ENCODE measurements at regions not wholly inside any gene's neighbourhood (a gene's known extent, or its start where the extent isn't known, plus 50 kb on each side); places are given as distances from the start of the nearest gene placed in this dataset.

DNA sequence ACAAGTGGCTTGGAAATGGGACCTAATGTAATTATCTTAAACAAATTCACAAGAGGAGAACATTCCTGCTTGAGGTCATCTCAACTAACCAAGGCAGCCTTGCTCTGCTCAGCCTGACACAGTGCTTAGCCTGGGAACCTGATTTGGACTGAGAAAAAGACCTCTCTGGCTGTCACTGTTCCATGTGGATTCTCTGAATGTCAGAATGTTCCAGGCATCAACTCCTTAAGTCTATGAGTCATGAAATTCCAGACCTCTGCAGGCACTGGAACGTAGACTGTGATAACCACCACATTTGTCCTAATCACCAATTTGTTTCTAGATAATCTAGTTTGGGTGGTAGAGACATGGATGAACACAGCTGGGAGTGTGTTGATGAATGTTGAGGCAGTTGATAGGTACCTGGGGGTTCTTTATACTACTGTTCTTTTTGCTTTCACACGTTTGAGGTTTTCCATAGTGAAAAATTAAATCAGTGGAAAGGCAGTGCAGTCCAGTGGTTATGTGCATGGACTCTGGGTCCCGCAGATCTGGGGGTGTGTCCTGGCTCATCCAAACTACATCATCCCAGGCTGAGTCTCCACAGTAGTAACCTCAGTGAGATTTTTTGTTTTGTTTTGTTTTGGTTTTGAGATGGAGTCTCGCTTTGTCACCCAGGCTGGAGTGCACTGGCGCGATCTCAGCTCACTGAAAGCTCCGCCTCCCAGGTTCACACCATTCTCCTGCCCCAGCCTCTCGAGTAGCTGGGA is 269.6 kb downstream of the MN1 start:
- in situ Hi-C loops (cut with HindIII; ENCODE audit: low sequenced_read_pairs), result no loop called here

DNA sequence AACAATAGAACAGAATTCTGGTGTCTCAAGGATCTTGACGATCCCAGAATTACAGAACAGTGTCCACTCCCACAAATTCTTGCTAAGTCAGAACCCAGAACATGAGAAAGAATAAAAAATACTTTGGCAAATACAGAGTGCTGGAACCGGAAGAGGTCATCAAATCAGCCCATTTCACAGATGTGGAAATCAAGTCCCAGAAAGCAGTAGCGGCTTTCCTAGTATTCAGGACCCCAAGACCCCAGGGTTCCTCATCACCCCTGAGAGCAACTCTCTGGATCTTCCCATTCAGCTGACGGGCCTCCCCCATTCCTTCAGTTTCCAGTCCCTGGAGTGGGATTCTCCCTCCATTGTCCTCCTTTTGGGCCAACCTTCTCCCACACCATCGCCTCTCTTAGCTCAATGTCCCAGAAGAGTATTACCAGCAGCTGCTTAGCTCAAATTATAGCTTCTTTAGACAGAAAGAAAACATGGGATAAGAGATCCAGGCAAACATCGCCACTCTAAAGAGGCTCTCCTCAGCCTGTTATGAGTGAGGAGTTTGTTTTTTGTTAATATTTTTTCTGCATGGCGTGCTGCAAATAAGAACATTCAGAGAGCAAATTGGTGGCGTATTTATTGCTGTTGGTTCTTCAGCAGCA is 268.3 kb downstream of the MN1 start:
- in situ Hi-C loops (cut with HindIII; ENCODE audit: low sequenced_read_pairs), result no loop called here

DNA sequence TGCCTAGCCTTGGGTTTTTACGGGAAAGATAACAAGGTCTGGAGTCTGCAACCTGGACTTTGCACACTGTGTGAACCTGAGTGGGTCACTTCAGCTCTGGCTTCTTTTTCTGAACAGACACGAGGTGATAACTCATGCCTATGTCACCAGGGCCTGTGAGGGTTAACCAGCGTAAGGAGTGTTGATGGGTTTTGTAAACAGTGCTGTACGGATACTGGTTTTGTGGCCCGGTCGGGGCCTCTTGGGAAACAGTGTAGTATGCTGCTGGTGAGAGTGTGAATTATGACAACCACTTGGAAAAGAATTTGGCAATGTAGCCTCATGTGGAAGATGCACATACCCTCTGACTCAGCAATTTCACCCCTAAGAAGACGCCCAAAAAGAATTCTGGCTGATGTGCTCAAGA is 266.8 kb downstream of the MN1 start:
- in situ Hi-C loops (cut with HindIII; ENCODE audit: low sequenced_read_pairs), result no loop called here

DNA sequence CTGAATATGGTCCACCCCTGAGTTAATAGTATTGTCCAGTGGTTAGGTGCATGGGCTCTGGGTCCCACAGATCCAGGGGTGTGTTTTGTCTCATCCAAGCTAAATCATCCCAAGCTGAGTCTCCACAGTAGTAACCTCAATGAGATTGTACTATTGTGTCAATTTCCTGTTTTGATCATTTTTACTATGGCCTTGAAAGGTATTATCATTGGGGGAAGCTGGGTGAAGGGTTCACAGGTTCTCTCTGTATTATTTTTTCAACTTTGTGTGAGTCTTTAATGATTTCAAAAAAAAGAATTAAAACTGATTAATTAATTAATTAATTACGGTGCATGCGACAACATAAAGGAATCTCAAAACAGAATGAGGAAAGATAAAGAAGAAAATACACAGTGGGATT is 266.1 kb downstream of the MN1 start:
- in situ Hi-C loops (cut with HindIII; ENCODE audit: low sequenced_read_pairs), result no loop called here

DNA sequence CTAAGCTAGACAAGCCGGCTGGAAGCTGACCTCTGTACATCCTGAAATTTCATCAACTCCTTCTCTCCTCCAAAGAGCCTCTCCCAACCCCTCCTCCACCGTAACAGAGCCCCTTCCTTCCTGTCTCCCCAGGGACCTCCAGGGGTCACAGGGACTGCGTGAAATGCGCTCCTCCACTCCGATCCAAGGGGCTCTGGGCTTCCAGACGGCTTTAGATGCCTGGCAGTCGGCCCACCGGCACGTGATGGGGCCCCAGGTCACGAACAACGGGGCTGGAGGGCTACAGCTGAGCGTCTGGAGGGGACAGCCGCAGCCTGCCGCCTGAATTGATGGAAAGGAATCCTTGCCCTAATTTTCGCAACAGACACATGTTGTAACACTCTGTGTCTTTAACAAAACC is 264.1 kb downstream of the MN1 start:
- in situ Hi-C loops (cut with HindIII; ENCODE audit: low sequenced_read_pairs), result no loop called here

DNA sequence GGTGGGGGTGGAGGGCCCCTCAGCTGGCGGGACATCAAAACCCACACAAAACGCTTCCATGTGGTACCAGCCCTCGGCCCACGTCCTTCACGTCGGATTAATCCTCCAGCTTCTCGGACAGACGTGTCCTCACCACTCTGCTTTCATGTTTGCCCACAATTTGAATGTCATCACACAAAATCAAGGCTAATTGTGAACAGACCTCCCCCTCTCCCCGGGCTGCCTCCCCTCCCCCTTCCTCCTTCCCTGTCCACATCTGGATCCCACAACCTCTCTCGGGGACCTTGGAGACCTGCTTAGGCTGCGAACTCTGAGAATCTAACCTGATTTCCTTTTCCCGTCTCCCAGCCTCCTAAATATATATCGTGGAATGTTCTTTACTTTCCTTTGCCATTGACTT is 262.9 kb downstream of the MN1 start:
- in situ Hi-C loops (cut with HindIII; ENCODE audit: low sequenced_read_pairs), result no loop called here

DNA sequence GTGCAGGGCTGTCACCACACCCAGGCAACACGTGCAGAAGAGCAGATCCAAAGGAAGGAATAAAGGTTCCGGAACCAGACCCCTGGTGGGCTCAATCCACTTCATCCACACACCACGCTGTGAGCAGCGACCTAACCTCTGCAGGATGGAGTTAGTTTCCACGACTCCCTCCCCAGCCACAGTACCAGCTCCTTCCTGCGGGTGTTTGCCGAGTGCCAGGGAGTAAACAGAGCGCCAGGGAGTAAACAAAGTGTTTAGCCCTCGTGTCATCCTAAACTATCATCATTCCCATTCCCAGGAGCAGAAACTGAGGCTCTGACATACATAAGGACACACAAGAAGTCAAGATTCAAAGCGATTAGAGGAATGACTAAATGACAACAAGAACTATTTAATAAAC is 261.3 kb downstream of the MN1 start:
- in situ Hi-C loops (cut with HindIII; ENCODE audit: low sequenced_read_pairs), result no loop called here

DNA sequence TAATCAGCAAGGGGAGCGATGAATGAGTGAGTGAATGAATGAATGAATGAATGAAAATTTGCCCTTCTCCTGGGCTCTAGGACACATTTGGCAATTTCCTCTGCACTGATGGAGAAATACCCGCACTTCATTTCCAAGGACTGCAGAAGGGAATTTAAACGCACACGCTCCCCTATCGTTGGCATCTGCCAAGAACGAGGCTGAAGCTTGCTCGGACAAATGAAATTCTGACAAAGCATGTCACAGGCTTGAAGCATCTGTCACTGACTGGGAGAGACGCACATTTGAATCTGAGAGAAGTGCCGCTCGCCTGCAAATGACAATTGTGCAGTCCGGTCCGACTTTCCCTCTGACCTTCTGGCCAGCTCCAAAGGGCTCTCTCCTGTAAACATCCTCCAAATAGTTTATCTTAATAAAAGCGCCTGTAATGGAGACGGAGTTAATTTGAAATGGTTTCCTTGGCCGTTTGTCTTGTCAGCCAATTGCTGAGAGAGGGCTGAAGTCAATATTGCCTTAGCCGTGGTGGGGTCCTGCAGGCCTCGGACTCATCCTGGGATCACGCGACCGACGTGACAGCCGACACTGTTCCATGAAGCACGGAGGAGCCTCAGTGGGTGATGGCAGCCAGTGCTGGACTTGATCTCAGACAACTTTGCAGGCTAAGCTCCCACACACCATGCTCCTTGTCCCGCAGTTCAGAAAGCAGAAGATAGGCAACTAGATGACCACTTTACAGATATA is 260.7 kb downstream of the MN1 start:
- in situ Hi-C loops (cut with HindIII; ENCODE audit: low sequenced_read_pairs), result no loop called here

DNA sequence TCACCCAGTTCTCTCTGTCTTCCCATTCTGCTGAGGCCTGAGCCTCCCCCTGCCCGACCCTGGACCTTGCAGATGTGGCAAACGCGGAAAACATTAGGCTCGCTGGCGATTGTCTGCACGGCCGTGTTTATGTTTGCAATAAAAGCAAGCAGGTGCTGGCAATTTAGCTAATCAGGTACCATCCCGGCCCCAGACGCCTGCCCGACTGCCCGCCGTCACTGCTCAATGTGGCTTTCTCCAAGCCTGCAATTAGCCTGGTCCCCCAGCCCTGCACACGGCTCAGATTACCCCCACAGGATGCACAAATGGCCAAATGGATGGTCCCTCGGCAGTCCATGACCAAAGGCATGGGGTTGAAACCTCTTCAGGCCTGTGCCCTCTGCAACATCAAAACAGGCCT is 259.7 kb downstream of the MN1 start:
- in situ Hi-C loops (cut with HindIII; ENCODE audit: low sequenced_read_pairs), result no loop called here

DNA sequence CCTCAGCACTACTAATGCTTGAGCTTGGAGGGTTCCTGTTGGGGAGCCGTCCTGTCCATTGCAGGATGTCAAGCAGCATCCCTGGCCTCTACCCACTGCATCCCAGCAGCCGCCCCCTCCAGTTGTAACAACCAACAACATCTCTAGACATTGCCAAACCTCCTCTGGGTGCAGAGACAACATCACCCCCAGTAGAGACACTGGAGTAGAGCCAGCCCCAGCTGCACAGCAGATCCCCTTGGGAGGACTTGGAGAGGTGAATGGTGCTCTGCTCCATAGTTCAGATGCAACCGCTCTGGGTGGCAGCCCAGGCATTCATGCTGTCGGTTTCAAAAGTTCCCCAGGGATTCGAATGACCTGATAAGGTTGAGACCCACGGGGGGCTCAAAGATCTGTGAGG is 259.0 kb downstream of the MN1 start:
- in situ Hi-C loops (cut with HindIII; ENCODE audit: low sequenced_read_pairs), result no loop called here

DNA sequence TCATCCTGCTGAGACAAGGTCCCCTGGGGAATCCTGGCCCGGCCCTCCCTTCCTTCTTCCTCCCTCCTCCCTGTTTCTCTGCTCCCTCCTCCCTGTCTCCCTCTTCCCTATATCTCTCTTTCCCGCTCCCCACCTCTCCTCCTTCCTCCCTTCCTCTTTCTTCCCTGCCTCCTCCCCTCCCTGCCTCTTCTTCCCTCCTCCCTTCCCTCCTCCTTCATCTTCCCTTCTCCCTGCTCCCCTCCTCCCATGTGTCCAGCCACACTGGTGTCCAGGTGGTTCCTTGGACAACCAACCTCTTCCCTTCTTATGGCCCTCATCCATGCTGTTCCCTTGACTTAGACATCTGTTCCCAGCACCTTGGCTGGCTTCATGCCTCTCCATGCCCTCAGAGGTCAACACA is 258.1 kb downstream of the MN1 start:
- in situ Hi-C loops (cut with HindIII; ENCODE audit: low sequenced_read_pairs), result no loop called here

DNA sequence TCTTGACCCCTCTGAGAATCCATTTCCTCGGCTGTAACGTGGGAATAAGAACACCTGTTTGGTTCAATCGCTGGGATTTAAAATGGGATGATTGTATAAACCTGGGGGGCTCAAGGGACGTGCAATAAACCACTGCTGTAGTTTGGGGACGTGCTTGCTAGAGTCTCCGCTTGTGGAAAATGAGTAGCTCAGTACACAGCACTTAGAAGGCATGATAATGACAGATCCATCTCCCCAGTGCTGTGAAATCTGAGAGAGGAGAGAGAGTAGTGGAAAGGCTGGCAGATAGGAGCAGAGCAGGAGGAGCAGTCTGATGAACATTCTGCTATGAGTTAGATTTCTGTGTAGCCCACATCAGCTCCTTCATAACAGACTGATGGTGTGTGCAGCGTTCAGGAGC is 256.5 kb downstream of the MN1 start:
- in situ Hi-C loops (cut with HindIII; ENCODE audit: low sequenced_read_pairs), result no loop called here

DNA sequence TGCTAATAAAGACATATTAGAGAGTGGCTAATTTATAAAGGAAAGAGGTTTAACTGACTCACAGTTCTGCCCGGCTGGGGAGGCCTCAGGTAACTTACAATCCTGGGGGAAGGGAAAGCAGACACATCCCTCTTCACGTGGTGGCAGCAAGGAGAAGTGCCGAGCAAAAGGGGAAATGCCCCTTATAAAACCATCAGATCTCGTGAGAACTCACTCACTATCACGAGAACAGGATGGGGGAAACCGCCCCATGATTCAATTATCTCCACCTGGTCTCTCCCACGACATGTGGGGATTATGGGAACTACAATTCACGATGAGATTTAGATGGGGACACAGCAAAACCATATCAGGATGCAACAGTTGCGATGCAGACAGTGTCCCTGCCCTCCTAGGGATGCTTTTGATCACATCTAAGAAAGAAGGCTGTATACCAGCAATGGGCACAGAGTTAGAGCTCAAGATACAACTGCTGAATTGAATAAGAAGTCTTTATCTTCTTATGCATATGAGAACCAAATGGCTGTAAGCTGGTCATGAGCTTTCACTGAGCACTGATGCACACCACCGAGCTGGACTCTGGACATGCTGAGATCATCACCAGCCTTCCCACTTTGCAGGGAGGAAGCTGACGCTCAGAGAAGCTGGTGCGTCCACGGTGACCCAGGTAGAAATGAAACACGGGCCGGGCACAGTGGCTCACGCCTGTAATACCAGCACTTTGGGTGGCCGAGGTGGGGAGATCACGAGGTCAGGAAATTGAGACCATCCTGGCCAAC is 255.2 kb downstream of the MN1 start:
- in situ Hi-C loops (cut with HindIII; ENCODE audit: low sequenced_read_pairs), result no loop called here

DNA sequence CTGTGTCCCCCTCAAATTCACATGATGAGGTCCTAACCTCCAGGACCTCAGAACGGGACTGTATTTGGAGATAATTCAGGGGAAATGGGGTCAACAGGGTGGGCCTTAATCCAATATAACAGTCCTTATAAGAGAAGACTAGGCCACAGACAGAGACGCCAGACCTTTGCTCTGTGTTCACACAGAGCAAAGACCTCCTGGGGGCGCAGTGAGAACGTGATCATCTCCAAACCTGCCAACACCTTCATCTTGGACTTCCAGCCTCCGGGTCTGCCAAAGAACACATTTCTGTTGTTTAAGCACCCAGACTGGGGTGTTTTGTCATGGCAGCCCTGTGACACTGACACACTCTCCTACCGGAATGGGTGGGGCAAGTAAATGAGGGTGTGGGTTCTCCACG is 250.2 kb downstream of the MN1 start:
- in situ Hi-C loops (cut with HindIII; ENCODE audit: low sequenced_read_pairs), result no loop called here

DNA sequence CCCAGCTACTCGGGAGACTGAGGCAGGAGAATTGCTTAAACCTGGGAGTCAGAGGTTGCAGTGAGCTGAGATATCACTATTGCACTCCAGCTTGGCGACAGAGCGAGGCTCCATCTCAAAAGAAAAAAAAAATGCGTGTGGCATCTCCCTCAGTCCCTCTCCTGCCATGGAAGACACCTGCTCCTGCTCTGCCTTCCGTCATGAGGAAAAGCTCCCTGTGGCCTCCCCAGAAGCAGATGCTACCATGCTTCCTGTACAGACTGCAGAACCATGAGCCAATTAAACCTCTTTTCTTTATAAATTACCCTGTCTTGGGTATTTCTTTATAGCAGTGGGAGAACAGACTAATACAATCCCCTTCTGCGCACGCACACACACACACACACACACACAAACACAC is 249.4 kb downstream of the MN1 start:
- in situ Hi-C loops (cut with HindIII; ENCODE audit: low sequenced_read_pairs), result no loop called here

DNA sequence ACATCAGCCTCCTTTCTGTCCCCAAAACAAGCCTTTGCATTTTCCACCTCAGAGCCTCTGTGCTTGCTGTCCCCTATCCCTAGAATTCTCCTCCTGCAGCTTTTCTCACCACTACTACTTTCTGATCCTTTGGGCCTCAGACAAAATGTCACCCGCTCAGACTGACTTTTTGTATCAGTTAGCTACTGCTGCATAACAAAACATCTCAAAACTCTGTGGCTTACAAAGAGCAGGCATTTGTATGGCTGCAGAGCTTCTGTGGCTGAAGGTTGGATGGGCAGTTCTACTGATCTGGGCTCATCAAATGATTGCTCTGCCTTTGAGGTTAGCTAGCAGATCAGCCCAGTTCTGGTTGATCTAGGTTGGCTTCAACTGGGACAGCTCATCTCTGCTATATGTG is 248.7 kb downstream of the MN1 start:
- in situ Hi-C loops (cut with HindIII; ENCODE audit: low sequenced_read_pairs), result no loop called here

DNA sequence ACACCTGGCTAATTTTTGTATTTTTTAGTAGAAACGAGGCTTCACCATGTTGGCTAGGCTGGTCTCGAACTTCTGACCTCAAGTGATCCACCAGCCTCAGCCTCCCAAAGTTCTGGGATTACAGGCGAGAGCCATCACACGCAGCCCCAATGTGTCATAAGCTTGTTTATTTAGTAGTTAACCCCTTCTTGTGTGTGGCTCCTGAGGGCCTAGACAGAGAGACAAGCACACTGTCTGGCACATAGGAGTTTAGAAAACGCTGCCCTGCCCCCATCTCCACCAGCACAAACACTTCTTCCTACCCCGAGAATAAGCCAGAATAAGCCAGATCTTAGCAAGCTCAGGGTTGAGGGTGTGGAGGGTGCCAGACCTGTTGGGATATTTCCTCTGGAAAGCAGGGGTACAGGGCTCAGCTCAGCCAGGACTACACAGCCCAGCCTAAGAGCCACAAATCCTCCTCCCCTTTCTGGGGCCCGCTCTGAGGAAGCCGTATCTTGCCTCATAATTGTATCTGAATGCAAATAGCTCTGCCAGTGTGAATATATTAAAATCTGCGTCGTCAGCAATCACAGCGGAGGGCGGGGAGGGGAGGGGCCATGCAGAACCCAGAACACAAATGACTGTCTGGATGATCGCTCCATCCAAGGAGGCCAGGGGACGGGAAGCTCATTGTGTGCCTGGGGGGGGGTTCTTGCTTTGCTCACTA is 247.3 kb downstream of the MN1 start:
- in situ Hi-C loops (cut with HindIII; ENCODE audit: low sequenced_read_pairs), result no loop called here

DNA sequence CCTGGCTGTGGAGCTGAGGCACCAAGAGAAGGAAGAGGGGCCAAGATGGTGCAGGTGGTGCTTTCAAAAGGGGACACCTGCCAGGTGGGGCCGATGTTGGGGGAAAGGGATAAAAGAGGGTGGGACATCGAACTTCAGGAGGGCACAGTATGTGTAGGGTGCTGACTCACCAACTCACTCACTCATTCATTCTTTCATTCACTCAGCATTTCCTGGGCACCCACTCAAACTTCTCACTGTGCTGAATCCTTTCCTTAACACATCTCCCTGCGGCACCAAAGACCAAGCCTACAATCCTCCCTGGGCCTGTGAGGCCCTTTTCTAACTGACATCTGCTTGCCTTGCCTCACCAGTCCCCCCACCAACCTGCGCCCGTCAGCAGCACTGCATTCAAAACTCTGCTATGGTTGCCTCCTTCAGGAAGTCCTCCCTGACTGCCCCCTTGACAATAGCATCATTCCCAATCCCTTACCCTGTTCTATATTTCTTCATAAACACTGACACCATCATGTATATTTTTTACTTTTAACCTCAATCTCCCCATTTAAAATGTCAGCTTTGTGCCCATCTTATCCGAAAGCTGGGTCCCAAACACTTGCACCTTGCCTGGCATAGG is 246.6 kb downstream of the MN1 start:
- in situ Hi-C loops (cut with HindIII; ENCODE audit: low sequenced_read_pairs), result no loop called here

DNA sequence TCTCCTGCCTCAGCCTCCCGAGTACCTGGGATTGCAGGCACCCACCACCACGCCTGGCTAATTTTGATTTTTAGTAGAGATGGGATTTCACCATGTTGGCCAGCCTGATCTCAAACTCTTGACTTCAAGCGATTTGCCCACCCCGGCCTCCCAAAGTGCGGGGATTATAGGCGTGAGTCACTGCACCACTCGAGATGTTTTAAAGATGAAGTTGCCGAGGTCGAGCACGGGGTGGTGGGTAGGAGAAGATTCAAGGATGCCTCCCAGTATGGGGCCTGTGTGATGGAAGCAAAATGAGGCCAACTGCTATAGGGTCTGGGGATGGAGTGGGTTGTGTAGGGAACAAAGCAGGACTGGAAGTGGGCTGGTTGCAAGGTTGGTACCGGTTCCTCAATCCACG is 245.2 kb downstream of the MN1 start:
- in situ Hi-C loops (cut with HindIII; ENCODE audit: low sequenced_read_pairs), result no loop called here

DNA sequence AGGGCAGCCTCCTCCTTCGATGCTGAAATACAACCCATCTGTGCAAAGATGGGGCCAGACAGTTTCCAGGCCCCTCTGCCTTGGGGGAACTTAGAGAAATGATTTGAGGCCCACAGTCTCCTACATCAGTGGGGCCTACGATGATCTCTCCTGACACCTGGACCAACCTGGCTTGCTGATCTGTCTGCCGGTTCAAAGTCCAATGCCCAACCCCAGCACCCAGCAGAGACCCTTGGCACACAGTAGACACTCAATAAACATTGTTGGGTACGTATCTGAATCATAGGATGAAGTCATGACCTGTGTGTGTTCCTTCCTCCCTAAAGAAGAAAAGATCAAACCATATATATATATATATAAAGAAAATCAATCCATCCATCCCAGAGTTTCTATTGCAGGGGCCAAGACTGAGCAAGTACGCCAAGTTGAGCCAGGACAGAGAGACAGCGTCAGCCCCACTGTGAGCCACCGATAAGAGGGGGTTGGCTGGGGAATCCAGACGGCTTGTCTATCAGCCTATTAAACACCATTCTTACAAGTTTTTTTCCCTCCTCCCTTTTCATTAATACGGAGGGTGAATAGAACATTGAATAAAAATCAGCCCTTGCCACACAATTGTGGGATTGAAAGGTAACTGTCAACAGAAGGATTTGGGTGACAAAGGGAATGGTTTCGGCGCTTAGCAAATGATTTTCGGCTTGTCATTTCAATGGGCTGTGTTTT is 244.1 kb downstream of the MN1 start:
- in situ Hi-C loops (cut with HindIII; ENCODE audit: low sequenced_read_pairs), result no loop called here
